Right ventricle myocardium superior (tissue), 1 donor: ENCODE measurements at regions not wholly inside any gene's neighbourhood (a gene's known extent, or its start where the extent isn't known, plus 50 kb on each side); places are given as distances from the start of the nearest gene placed in this dataset.

ENCODE experiments used
- ATAC-seq: fragments of 200-7000 bp; cut with Tn5 transposase; one replicate; pipeline ENCODE4 v1.9.1; 2020; ENCODE audit warnings: mild to moderate bottlenecking; ENCODE audit not compliant: poor library complexity
- DNase-seq: peaks from one replicate; pipeline ENCODE4 v3.0.0-alpha.2; 2020
- intact Hi-C: fragments of 100-400 bp; cut with DNase I; formaldehyde crosslinking; loops from one replicate; pipeline ENCODE4 v1.11.2; 2022
- donor health status: DM: no; HTN: yes; CAD: no; lungs with severe emphysema.

DNA sequence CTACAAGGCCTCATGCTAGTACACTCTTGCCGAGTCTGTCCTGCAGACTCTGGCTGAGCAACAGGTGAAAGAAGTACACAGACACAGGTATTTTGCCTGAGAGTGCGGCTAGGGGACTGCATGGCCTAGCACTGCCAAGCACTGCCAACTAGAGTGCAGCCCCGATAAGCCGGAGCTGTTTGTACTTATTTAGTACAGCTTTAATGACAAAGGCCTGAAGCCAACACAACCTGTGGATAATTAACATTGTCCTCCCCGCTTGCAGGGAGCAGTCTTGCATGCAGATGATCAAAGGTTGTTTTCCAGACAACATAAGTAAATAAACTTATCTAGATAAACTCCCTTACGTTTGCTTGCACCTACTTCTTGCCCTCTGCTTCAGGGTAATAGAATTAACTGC is 63.7 kb upstream of the MMADHC start:
- no peak for ATAC-seq
- intact Hi-C loops: no loop called here
- no peak for DNase-seq

- no peak for ATAC-seq
- DNase-seq: no peak
- intact Hi-C loops: no loop called here
Measured at GRCh38 chr2:149650006-149650405, 62.4 kb upstream of the MMADHC start.

GRCh38 chr2:149648282-149649030 is 60.9 kb upstream of the MMADHC start:
- peak; percentile 35 for DNase-seq
- ATAC-seq: peak; percentile 85
- intact Hi-C loops: no loop called here

GRCh38 chr2:149645391-149645790 is 57.8 kb upstream of the MMADHC start:
- no peak for DNase-seq
- intact Hi-C loops: no loop called here
- ATAC-seq: no peak
